ENCODE measurements at regions not wholly inside any gene's neighbourhood (a gene's known extent, or its start where the extent isn't known, plus 50 kb on each side); places are given as distances from the start of the nearest gene placed in this dataset.

- no peak for DNase-seq (ENCODE audit: low spot score)
Measured at GRCh38 chr12:31781894-31782540, 53.2 kb upstream of the AMN1 start.

- DNase-seq (ENCODE audit: low spot score) = no peak
Measured at GRCh38 chr12:31780096-31780495, 51.3 kb upstream of the AMN1 start.

DNA sequence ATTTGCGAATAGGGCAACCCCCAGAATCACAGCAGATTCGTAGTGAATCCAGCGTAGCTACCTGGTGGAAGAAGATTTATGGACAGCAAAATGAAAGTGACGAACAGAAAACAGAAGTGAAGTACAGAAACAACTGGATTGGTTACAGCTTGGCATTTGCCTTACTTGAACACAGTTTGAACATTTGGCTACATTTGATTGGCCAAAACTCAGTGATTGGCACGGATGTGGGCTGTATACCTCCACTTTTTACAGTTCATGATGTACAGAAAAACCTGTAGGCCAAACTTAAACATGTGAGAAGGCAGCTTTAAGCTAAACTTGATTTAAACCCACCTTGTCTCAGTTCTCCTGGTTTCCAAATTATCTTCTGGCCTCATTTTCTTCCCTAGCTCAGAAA, 49.9 kb upstream of the AMN1 start:
- DNase-seq (ENCODE audit: low spot score) = no peak
